Glomerular visceral epithelial cell (primary cell): ENCODE measurements at regions not wholly inside any gene's neighbourhood (a gene's known extent, or its start where the extent isn't known, plus 50 kb on each side); places are given as distances from the start of the nearest gene placed in this dataset.
"Not testable (repeated sequence)": the region's sequence is repeated elsewhere in the genome, so short reads cannot be mapped to it uniquely, and the experiment has no call there.

Source experiments
- DNase-seq: peaks from one replicate; pipeline ENCODE4 v3.0.0-alpha.2; 2016; ENCODE audit errors: extremely low spot score

GRCh38 chr6:77324866-77325265 is 138.4 kb downstream of the HTR1B start:
- DNase-seq, result no peak

GRCh38 chr6:77322604-77323003 is 140.7 kb downstream of the HTR1B start:
- no peak for DNase-seq

GRCh38 chr6:77318256-77318655 is 145.0 kb downstream of the HTR1B start:
- no peak for DNase-seq

- no peak for DNase-seq
These were observed 149.7 kb downstream of the HTR1B start for GRCh38 chr6:77313595-77313994.

- no peak for DNase-seq
These were observed 163.4 kb downstream of the HTR1B start for GRCh38 chr6:77299931-77300330.

GRCh38 chr6:77298283-77298682 is 165.0 kb downstream of the HTR1B start:
- no peak for DNase-seq

- peak; percentile 65 for DNase-seq
These were observed 170.4 kb downstream of the HTR1B start for GRCh38 chr6:77292564-77293546.

- no peak for DNase-seq
These were observed 172.5 kb downstream of the HTR1B start for GRCh38 chr6:77290798-77291197.

- DNase-seq, result no peak
These were observed 176.8 kb downstream of the HTR1B start for GRCh38 chr6:77286541-77286940.

GRCh38 chr6:77273929-77274328 is 189.4 kb downstream of the HTR1B start:
- no peak for DNase-seq

GRCh38 chr6:77264970-77265369 is 198.3 kb downstream of the HTR1B start:
- no peak for DNase-seq

GRCh38 chr6:77263003-77263402 is 200.3 kb downstream of the HTR1B start:
- no peak for DNase-seq

- not testable (repeated sequence) for DNase-seq
These were observed 211.5 kb downstream of the HTR1B start for GRCh38 chr6:77251801-77252200.

GRCh38 chr6:77249560-77249959 is 213.7 kb downstream of the HTR1B start:
- no peak for DNase-seq

- DNase-seq, result no peak
These were observed 218.3 kb downstream of the HTR1B start for GRCh38 chr6:77245026-77245425.

- DNase-seq, result peak; percentile 3
These were observed 231.6 kb downstream of the HTR1B start for GRCh38 chr6:77231438-77232305.

- DNase-seq, result no peak
These were observed 235.0 kb downstream of the HTR1B start for GRCh38 chr6:77228279-77228678.

- no peak for DNase-seq
These were observed 245.4 kb downstream of the HTR1B start for GRCh38 chr6:77217896-77218295.

GRCh38 chr6:77205936-77206335 is 257.4 kb downstream of the HTR1B start:
- no peak for DNase-seq

GRCh38 chr6:77204555-77204954 is 258.7 kb downstream of the HTR1B start:
- no peak for DNase-seq

- no peak for DNase-seq
These were observed 279.8 kb downstream of the HTR1B start for GRCh38 chr6:77183447-77183846.

GRCh38 chr6:77181749-77182148 is 281.5 kb downstream of the HTR1B start:
- DNase-seq, result no peak

- DNase-seq, result peak; percentile 21
These were observed 283.0 kb downstream of the HTR1B start for GRCh38 chr6:77180326-77180725.
